Tibial nerve (tissue), 4 donors: ENCODE measurements at regions not wholly inside any gene's neighbourhood (a gene's known extent, or its start where the extent isn't known, plus 50 kb on each side); places are given as distances from the start of the nearest gene placed in this dataset.
"Not testable (repeated sequence)": the region's sequence is repeated elsewhere in the genome, so short reads cannot be mapped to it uniquely, and the experiment has no call there.

Source experiments
- EP300 ChIP-seq, 2 donors: sonication (generic); formaldehyde crosslinking; IDR thresholded peaks; one replicate each; pipeline ENCODE4 v1.6.1; 2017; ENCODE audit warnings: antibody characterized with exemption in 2 of 2, mild to moderate bottlenecking in 1 of 2
- POLR2A ChIP-seq, 2 donors: fragments of 450-650 bp; IDR thresholded peaks; one replicate each; pipeline ENCODE4 v1.6.1; 2017; ENCODE audit warnings: antibody characterized with exemption in 2 of 2, mild to moderate bottlenecking in 2 of 2, moderate library complexity in 2 of 2
- TF ChIP-seq, protein P1 (sequence below), 5 experiments: fragments of 200-600 bp in 3 of 5; fragments of 450-650 bp in 2 of 5; sonication (generic) in 3 of 5; IDR thresholded peaks; one replicate each; pipeline ENCODE4 v1.5.1; 2016 to 2019; ENCODE audit warnings: antibody characterized with exemption in 5 of 5, mild to moderate bottlenecking in 3 of 5, moderate library complexity in 2 of 5

DNA sequence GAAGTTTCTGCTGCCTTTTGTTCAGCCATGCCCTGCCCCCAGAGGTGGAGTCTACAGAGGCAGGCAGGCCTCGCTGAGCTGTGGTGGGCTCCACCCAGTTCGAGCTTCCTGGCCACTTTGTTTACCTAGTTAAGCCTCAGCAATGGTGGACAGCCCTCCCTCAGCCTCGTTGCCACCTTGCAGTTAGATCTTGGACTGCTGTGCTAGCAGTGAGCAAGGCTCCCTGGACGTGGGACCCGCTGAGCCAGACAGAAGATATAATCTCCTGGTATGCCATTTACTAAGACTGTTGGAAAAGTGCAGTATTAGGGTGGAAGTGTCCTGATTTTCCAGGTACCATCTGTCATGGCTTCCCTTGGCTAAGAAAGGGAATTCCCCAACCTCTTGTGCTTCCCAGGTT lies 588.2 kb downstream of the AMY1C start:
- TF ChIP-seq, protein P1, sequence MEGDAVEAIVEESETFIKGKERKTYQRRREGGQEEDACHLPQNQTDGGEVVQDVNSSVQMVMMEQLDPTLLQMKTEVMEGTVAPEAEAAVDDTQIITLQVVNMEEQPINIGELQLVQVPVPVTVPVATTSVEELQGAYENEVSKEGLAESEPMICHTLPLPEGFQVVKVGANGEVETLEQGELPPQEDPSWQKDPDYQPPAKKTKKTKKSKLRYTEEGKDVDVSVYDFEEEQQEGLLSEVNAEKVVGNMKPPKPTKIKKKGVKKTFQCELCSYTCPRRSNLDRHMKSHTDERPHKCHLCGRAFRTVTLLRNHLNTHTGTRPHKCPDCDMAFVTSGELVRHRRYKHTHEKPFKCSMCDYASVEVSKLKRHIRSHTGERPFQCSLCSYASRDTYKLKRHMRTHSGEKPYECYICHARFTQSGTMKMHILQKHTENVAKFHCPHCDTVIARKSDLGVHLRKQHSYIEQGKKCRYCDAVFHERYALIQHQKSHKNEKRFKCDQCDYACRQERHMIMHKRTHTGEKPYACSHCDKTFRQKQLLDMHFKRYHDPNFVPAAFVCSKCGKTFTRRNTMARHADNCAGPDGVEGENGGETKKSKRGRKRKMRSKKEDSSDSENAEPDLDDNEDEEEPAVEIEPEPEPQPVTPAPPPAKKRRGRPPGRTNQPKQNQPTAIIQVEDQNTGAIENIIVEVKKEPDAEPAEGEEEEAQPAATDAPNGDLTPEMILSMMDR (IDR thresholded peaks at IDR 0.05) = not testable (repeated sequence)
- TF ChIP-seq EP300, POLR2A (IDR thresholded peaks at IDR 0.05): not testable (repeated sequence)
